ENCODE measurements at regions not wholly inside any gene's neighbourhood (a gene's known extent, or its start where the extent isn't known, plus 50 kb on each side); places are given as distances from the start of the nearest gene placed in this dataset.

DNA sequence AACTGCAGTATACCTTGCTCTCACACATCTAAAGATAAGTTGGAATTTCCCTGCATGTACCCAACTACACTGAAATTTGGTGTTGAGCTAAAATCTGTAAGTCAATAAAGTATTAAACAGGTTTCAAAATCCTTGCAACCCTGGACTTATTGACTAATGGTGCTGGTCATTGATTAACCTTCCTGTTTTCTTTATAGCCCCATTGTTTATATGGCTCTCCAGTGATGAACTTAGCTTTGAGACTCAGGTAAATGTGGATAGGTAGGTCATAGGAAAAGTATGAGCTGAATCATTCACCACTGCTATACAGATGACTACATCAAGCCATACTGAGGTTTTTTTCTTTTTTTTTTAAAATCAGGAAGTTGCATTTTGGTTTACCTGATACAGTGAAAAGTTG lies 132.7 kb downstream of the FAT3 start:
- Histone ChIP-seq H3K9ac (ENCODE audit: low read length) (no peak overlapping the region), H3K27ac (ENCODE audit: low read depth, low read length) (no peak overlapping the region), H3K4me3 (ENCODE audit: low read depth in 1 of 2, low read length in 2 of 2) (no peak overlapping the region), H3K36me3 (ENCODE audit: insufficient read depth, low read length) (no peaks in the 10 kb centered on the region), H3K9me3 (ENCODE audit: low read length) (no peaks in the 10 kb centered on the region), H3K27me3 (ENCODE audit: control insufficient read depth in 1 of 2, insufficient read depth in 2 of 2, low read length in 2 of 2) (no peaks in the 10 kb centered on the region), H3K4me1 (ENCODE audit: insufficient read depth, low read length) (no peaks in the 10 kb centered on the region)

GRCh38 chr11:92357841-92358240 lies 133.2 kb downstream of the FAT3 start:
- no peaks in the 10 kb centered on the region for H3K4me1 ChIP-seq (ENCODE audit: insufficient read depth, low read length)
- H3K4me3 ChIP-seq (ENCODE audit: low read depth in 1 of 2, low read length in 2 of 2): no peak overlapping the region
- no peak overlapping the region for H3K27ac ChIP-seq (ENCODE audit: low read depth, low read length)
- H3K9me3 ChIP-seq (ENCODE audit: low read length): no peaks in the 10 kb centered on the region
- no peak overlapping the region for H3K9ac ChIP-seq (ENCODE audit: low read length)
- no peaks in the 10 kb centered on the region for H3K27me3 ChIP-seq (ENCODE audit: control insufficient read depth in 1 of 2, insufficient read depth in 2 of 2, low read length in 2 of 2)
- no peaks in the 10 kb centered on the region for H3K36me3 ChIP-seq (ENCODE audit: insufficient read depth, low read length)

DNA sequence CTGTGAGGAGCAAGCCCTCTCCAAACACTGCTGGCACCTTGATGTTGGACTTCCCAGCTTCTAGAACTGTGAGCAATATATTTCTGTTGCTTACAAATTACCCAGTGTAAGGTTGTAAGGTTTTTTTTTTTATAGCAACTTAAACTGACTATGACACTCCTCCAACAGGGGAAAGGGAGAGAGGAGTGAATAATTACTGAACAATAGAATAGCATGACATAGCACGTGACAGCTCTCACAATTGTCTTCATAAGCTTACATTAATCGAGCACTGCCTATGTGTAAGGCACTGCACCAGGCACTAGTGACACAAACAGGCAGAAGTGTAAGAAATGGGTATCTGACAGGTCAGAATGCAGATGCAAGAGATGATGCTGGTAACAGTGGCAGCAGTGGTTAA lies 136.9 kb downstream of the FAT3 start:
- Histone ChIP-seq H3K9me3 (ENCODE audit: low read length) (no peaks in the 10 kb centered on the region), H3K9ac (ENCODE audit: low read length) (no peak overlapping the region), H3K27me3 (ENCODE audit: control insufficient read depth in 1 of 2, insufficient read depth in 2 of 2, low read length in 2 of 2) (no peaks in the 10 kb centered on the region), H3K4me1 (ENCODE audit: insufficient read depth, low read length) (no peaks in the 10 kb centered on the region), H3K27ac (ENCODE audit: low read depth, low read length) (no peak overlapping the region), H3K4me3 (ENCODE audit: low read depth in 1 of 2, low read length in 2 of 2) (no peak overlapping the region), H3K36me3 (ENCODE audit: insufficient read depth, low read length) (no peaks in the 10 kb centered on the region)

- no peak overlapping the region for H3K4me3 ChIP-seq (ENCODE audit: low read depth in 1 of 2, low read length in 2 of 2)
- H3K27ac ChIP-seq (ENCODE audit: low read depth, low read length): no peak overlapping the region
- H3K36me3 ChIP-seq (ENCODE audit: insufficient read depth, low read length): no peaks in the 10 kb centered on the region
- H3K27me3 ChIP-seq (ENCODE audit: control insufficient read depth in 1 of 2, insufficient read depth in 2 of 2, low read length in 2 of 2): no peaks in the 10 kb centered on the region
- no peaks in the 10 kb centered on the region for H3K4me1 ChIP-seq (ENCODE audit: insufficient read depth, low read length)
- no peak overlapping the region for H3K9ac ChIP-seq (ENCODE audit: low read length)
- H3K9me3 ChIP-seq (ENCODE audit: low read length): no peaks in the 10 kb centered on the region
These were observed 138.4 kb downstream of the FAT3 start for GRCh38 chr11:92362989-92363388.

GRCh38 chr11:92364177-92364576 lies 139.6 kb downstream of the FAT3 start:
- no peak overlapping the region for H3K4me3 ChIP-seq (ENCODE audit: low read depth in 1 of 2, low read length in 2 of 2)
- no peaks in the 10 kb centered on the region for H3K27me3 ChIP-seq (ENCODE audit: control insufficient read depth in 1 of 2, insufficient read depth in 2 of 2, low read length in 2 of 2)
- no peak overlapping the region for H3K27ac ChIP-seq (ENCODE audit: low read depth, low read length)
- no peaks in the 10 kb centered on the region for H3K4me1 ChIP-seq (ENCODE audit: insufficient read depth, low read length)
- H3K9me3 ChIP-seq (ENCODE audit: low read length): no peaks in the 10 kb centered on the region
- H3K9ac ChIP-seq (ENCODE audit: low read length): no peak overlapping the region
- H3K36me3 ChIP-seq (ENCODE audit: insufficient read depth, low read length): no peaks in the 10 kb centered on the region

GRCh38 chr11:92376146-92376599 lies 151.6 kb downstream of the FAT3 start:
- Histone ChIP-seq H3K4me1 (ENCODE audit: insufficient read depth, low read length) (no peaks in the 10 kb centered on the region), H3K9me3 (ENCODE audit: low read length) (no peaks in the 10 kb centered on the region), H3K27me3 (ENCODE audit: control insufficient read depth in 1 of 2, insufficient read depth in 2 of 2, low read length in 2 of 2) (no peaks in the 10 kb centered on the region), H3K4me3 (ENCODE audit: low read depth in 1 of 2, low read length in 2 of 2) (no peak overlapping the region), H3K36me3 (ENCODE audit: insufficient read depth, low read length) (no peaks in the 10 kb centered on the region), H3K9ac (ENCODE audit: low read length) (no peak overlapping the region), H3K27ac (ENCODE audit: low read depth, low read length) (no peak overlapping the region)

GRCh38 chr11:92376680-92377079 lies 152.1 kb downstream of the FAT3 start:
- H3K9ac ChIP-seq (ENCODE audit: low read length): no peak overlapping the region
- H3K27ac ChIP-seq (ENCODE audit: low read depth, low read length): no peak overlapping the region

DNA sequence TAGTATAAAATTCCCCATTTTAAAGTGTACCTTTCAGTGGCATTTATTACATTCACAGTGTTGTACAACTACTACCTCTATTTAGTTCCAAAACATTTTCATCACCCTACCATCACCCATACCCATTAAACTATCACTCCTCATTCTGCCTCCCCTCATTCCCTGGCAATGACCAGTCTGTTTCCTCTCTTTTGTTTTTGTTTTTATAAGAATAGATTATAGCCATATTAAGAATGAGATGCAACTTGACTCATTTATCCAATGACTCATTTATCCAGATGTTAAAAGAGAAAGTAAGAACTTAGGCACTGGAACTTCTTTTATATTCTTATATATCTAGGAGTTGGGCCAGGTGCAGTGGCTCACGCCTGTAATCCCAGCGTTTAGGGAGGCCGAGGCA lies 156.3 kb downstream of the FAT3 start:
- H3K27ac ChIP-seq (ENCODE audit: low read depth, low read length): no peak overlapping the region
- no peaks in the 10 kb centered on the region for H3K9me3 ChIP-seq (ENCODE audit: low read length)
- H3K36me3 ChIP-seq (ENCODE audit: insufficient read depth, low read length): no peaks in the 10 kb centered on the region
- H3K4me1 ChIP-seq (ENCODE audit: insufficient read depth, low read length): no peaks in the 10 kb centered on the region
- no peaks in the 10 kb centered on the region for H3K27me3 ChIP-seq (ENCODE audit: control insufficient read depth in 1 of 2, insufficient read depth in 2 of 2, low read length in 2 of 2)
- H3K4me3 ChIP-seq (ENCODE audit: low read depth in 1 of 2, low read length in 2 of 2): no peak overlapping the region
- no peak overlapping the region for H3K9ac ChIP-seq (ENCODE audit: low read length)

More at GRCh38 chr11:92376680-92377079, 152.1 kb downstream of the FAT3 start:
- H3K9me3 ChIP-seq (ENCODE audit: low read length): no peaks in the 10 kb centered on the region
- H3K27me3 ChIP-seq (ENCODE audit: control insufficient read depth in 1 of 2, insufficient read depth in 2 of 2, low read length in 2 of 2): no peaks in the 10 kb centered on the region
- H3K36me3 ChIP-seq (ENCODE audit: insufficient read depth, low read length): no peaks in the 10 kb centered on the region
- H3K4me1 ChIP-seq (ENCODE audit: insufficient read depth, low read length): no peaks in the 10 kb centered on the region
- H3K4me3 ChIP-seq (ENCODE audit: low read depth in 1 of 2, low read length in 2 of 2): no peak overlapping the region

GRCh38 chr11:92382311-92382710 lies 157.7 kb downstream of the FAT3 start:
- Histone ChIP-seq H3K9me3 (ENCODE audit: low read length) (no peaks in the 10 kb centered on the region), H3K4me3 (ENCODE audit: low read depth in 1 of 2, low read length in 2 of 2) (no peak overlapping the region), H3K9ac (ENCODE audit: low read length) (no peak overlapping the region), H3K27me3 (ENCODE audit: control insufficient read depth in 1 of 2, insufficient read depth in 2 of 2, low read length in 2 of 2) (no peaks in the 10 kb centered on the region), H3K4me1 (ENCODE audit: insufficient read depth, low read length) (no peaks in the 10 kb centered on the region), H3K36me3 (ENCODE audit: insufficient read depth, low read length) (no peaks in the 10 kb centered on the region), H3K27ac (ENCODE audit: low read depth, low read length) (no peak overlapping the region)

GRCh38 chr11:92383430-92383829 lies 158.8 kb downstream of the FAT3 start:
- H3K36me3 ChIP-seq (ENCODE audit: insufficient read depth, low read length): no peaks in the 10 kb centered on the region
- H3K27me3 ChIP-seq (ENCODE audit: control insufficient read depth in 1 of 2, insufficient read depth in 2 of 2, low read length in 2 of 2): no peaks in the 10 kb centered on the region
- no peak overlapping the region for H3K4me3 ChIP-seq (ENCODE audit: low read depth in 1 of 2, low read length in 2 of 2)
- H3K4me1 ChIP-seq (ENCODE audit: insufficient read depth, low read length): no peaks in the 10 kb centered on the region
- no peak overlapping the region for H3K27ac ChIP-seq (ENCODE audit: low read depth, low read length)
- H3K9me3 ChIP-seq (ENCODE audit: low read length): no peaks in the 10 kb centered on the region
- no peak overlapping the region for H3K9ac ChIP-seq (ENCODE audit: low read length)

GRCh38 chr11:92384358-92384757 lies 159.7 kb downstream of the FAT3 start:
- Histone ChIP-seq H3K9me3 (ENCODE audit: low read length) (no peaks in the 10 kb centered on the region), H3K4me1 (ENCODE audit: insufficient read depth, low read length) (no peaks in the 10 kb centered on the region), H3K9ac (ENCODE audit: low read length) (no peak overlapping the region), H3K4me3 (ENCODE audit: low read depth in 1 of 2, low read length in 2 of 2) (no peak overlapping the region), H3K27me3 (ENCODE audit: control insufficient read depth in 1 of 2, insufficient read depth in 2 of 2, low read length in 2 of 2) (no peaks in the 10 kb centered on the region), H3K36me3 (ENCODE audit: insufficient read depth, low read length) (no peaks in the 10 kb centered on the region), H3K27ac (ENCODE audit: low read depth, low read length) (no peak overlapping the region)

DNA sequence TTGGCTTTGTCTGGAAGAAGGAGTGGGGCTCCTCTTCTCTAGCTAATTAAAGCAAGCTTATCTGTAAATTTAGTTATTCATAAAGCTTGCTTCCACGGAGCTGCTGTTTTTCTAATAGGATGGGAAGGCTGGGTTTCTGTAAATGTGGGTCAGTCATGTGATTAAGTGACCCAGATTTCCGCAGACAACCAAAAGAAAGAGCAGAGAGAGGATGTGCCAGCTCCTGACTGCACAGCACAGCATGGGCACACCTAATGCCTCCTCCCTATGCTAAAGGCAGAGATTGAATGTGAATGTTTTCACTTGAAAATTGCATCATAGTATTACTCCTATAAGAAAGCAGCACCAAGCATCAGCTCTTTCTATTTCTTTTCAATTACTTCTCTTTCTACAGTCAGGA lies 160.2 kb downstream of the FAT3 start:
- Histone ChIP-seq H3K27ac (ENCODE audit: low read depth, low read length) (no peak overlapping the region), H3K9me3 (ENCODE audit: low read length) (no peaks in the 10 kb centered on the region)

More for the DNA sequence above, 160.2 kb downstream of the FAT3 start:
- Histone ChIP-seq H3K9ac (ENCODE audit: low read length) (no peak overlapping the region), H3K36me3 (ENCODE audit: insufficient read depth, low read length) (no peaks in the 10 kb centered on the region), H3K27me3 (ENCODE audit: control insufficient read depth in 1 of 2, insufficient read depth in 2 of 2, low read length in 2 of 2) (no peaks in the 10 kb centered on the region), H3K4me3 (ENCODE audit: low read depth in 1 of 2, low read length in 2 of 2) (no peak overlapping the region), H3K4me1 (ENCODE audit: insufficient read depth, low read length) (no peaks in the 10 kb centered on the region)
